GM11168 (cell line): ENCODE measurements at regions not wholly inside any gene's neighbourhood (a gene's known extent, or its start where the extent isn't known, plus 50 kb on each side); places are given as distances from the start of the nearest gene placed in this dataset.

Experiments
- in situ Hi-C: fragments of 300-500 bp; cut with MboI; formaldehyde crosslinking; loops from one replicate; pipeline ENCODE4 v1.12.0; 2022; ENCODE audit warnings: low sequenced_read_pairs; ENCODE audit not compliant: unreplicated experiment

DNA sequence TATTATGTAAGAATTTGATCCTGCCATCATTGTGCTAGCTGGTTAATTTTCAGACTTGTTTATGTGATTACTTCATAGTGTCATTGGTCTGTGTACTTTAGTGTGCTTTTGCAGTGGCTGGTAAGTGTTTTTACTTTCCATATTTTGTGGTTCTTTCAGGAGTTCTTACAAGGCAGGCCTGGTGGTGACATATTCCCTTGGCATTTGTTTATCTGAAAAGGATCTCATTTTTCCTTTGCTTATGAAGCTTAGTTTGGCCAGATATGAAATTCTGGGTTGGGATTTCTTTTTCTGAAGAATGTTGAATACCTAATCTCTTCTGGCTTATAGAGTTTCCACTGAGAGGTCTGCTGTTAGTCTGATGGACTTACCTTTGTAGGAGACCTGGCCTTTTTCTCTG lies 72.8 kb upstream of the MC4R start:
- in situ Hi-C loops: no loop called here

DNA sequence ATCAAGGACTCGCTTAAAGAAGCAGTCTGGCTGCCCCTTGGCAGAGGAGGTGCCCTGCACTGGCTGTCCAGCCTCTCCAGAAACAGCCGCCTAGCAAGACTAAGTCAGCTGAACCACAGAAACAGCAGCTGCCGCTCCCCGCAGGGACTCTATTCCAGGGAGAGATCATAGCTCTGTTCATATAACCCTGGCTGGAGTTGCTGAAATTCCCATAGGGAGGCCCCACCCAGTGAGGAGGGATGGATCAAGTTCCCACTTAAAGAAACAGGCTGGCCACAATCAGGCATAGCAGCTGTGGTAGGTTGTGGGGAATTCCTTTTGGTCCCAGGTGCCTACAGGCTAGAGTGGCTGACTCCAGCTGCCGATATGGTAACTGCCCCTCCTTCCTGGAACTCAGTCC lies 74.2 kb upstream of the MC4R start:
- in situ Hi-C loops: no loop called here

DNA sequence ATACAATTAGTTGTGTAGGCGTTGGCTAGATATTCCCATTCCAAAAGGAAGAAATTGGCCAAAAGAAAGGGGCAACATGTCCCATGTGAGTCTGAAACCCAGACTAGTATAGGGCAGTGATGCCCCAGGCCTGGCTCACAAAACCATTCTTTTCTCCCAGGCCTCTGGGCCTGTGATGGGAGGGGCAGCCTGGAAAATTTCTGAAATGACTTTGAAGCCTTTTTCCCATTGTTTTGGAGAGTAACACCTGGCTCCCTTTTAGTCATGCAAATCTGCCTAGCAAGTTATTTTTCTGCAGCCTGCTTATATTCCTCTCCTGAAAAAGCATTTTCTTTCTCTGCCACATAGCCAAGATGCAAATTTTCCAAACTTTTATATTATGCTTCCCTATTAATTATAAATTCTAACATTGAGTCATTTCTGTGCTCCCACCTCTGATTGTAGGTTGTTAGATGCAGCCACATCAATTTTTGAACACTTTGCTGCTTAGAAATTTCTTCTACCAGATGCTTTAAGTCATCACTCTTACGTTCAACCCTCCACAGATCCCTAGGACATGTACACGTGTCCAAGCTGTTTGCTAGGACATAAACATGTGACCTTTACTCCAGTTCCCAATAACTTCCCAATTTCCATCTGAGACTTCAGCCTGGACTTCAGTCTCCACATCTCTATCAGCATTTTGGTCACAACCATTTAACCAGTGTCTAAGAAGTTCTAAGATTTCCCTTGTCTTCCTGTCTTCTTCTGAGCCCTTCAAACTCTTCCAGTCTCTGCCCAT lies 76.1 kb upstream of the MC4R start:
- in situ Hi-C loops: no loop called here

DNA sequence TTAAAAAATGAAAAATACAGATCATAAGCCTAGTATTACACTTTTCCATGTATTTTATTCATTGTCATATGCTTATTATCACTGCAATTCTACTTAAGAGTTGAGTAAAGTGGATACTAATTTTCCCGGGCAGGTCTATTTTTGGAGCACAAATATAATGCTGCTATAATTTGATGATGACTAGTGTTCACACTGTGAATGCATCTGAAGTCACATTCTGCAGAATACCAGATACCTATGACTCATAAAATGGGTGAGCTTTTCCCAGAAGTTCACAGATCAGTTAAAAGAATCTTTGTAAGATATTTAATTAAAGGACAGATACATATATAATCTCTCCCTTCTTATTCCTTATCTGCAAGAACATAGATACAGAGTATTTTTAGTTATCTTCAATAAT lies 79.8 kb upstream of the MC4R start:
- in situ Hi-C loops: no loop called here

DNA sequence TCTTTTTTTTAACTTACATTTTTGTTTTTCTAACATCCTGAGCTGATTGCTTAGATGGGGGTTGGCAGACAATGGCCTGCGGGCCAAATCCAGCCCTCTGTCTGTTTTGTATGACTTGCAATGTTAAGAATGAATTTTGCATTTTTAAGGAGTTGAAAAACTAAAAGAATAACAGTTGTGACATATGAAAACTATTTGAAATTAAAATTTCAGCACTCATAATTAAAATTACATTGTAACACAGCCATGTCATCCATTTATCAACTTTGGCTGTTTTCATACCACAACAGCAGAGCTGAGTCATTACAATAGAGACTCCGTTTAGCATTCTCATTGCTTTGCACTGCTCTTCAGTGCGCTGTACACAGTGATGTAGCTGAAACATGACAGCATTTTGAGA lies 94.1 kb upstream of the MC4R start:
- in situ Hi-C loops: no loop called here

DNA sequence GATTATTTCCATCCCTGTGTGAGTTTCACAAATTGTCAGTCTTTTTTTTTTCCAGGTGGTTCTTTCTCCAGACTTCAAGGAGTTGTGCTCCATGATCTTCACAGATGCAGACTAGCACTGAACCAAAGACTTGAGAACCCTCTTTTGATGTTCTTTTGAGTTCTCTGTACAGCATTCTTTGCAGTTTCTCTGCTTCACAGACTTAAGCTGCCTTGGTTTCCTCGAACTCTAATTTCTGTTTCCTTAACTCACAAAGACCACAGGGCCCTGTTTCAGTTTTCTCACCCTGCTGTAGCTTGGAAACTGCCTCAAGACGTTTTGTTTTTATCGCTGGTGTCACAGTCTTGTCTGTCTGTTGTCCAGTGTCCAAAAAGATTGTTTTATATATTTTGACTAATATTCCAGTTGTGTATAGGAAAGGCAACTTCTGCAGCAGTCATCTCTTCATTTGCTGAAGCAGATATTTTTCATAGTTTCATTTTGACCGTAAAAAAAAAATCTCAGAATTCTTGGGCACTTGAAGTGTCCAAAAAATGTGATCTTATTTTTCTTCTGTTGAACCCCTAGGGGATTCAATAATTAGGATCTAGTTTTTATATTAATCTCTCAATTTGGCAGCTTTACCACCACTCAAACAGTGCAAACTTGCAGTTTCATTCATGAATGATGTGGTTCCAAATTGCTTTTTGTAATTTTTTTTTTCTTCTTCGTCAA lies 97.0 kb upstream of the MC4R start:
- in situ Hi-C loops: no loop called here

DNA sequence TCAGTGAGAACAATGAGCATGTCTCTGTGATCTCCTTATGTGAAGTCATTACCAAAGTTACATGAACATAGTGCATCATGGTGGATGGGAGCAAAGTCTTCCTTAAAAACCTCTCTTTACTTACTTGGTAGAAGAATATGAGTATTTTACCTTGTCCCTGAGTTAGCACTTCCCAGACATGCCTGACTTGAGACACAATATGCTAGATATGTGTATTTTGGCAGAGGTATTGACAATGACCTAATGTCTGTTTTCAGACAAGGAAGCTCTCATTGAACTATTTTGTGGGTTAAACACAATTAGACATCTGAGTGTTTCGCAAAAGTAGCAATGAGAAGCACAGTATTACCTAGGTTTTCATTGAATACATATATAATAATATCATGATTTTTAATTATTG lies 99.1 kb upstream of the MC4R start:
- in situ Hi-C loops: no loop called here

DNA sequence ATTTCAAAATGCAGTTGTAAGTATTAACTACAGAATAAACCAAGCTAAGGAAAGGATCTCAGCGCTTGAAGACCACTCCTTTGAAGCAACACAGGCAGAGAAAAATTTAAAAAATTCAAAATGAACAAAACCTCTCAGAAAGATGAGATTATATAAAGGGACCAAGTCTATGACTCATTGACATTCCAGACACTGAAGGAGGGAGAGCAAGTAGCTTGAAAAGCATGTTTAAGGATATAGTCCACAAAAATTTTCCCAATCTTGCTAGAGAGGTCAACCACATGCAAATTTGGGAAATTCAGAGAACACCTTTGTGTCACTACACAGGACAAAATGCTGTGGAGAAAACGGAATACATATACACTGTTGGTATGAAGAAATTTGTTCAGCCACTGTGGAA lies 112.6 kb upstream of the MC4R start:
- in situ Hi-C loops: no loop called here

DNA sequence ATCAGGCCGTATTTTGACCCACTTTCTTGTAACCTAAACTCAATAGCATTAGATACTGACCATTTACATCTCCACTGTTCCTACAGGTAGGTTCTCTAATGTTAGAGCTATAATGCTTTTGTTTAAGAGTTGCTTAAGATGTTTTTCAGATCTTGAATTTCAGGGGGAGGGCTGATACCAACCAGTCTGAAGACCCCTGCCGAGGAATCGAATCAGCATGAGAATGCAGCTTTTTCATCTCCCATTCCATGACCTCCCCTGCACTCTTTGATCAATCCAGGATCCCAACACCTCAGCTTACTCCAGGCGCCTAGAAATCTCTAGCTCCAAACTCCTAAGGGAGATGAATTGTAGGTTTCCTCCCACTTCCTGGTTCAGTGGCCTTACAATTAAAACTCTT lies 120.5 kb upstream of the MC4R start:
- in situ Hi-C loops: no loop called here

DNA sequence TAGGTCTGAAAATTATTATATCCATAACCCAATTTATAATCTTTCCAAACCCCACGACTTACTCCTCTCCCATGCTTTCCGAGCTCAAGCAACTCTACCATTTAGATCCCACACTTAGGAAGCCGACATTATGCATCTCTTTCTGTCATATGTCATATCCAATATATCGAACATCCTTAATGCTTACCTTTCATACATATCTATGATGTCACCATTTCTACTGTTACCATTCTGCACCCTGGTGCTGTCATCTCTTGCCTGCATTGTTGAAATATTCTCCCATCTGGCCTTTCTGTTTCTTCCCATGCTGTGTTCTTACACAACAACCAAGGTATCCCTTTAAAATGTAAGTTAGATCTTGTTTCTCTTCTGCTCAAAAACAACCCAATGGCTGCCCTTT lies 127.1 kb upstream of the MC4R start:
- in situ Hi-C loops: no loop called here

DNA sequence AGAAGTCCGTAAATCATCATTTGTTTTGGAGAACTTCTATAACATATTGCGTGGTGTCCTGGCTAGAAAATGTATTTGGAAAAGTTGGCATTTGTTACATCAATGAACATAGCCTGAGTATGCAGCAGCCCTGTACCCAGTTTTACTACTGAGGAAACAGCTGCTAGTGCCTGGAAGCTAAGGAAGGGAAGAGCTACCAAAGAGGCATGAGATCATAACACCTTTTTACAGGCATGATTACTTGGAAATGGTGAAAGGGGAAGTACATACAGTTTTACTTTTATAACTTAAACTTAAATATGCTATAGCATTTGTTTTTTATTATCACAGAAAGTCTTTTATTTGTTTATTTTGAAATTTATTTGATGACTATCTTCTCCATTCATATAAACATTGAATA lies 128.4 kb upstream of the MC4R start:
- in situ Hi-C loops: no loop called here

DNA sequence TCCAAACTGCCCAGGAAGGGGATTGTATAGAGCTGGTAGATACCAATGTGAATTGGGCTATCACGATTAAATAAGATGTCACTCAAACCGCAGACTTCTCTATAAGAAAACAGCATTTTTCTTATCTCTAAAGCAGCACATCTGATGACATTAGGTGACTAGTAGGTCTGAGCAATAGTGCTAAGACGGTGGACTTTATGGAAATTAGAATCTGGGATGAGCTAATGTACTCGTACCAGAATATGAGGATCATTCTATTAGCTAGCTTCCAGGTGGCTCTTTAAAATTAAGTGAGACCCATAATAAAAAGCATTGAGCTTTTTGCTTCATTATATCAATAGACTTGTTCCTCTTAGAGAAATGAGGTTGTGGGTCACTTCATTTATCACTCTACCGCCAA lies 130.0 kb upstream of the MC4R start:
- in situ Hi-C loops: no loop called here

DNA sequence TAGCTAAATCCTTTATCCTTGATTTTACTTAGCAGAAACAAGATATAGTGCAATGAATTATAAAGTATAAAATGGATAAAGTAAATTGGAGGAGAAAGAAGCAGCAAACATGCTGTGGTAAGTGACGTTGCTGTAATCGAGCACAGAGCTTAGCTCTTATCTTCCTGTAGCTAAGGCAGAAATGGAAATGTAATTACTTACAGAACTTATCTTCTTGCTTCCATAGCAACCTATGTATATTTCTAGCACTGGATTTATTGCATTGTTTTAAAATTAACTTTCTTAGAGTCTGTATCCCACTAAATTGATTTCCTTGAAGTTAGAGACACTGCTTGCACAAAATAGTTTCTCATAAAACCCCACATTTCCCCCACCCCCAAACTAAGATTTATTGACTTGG lies 130.6 kb upstream of the MC4R start:
- in situ Hi-C loops: no loop called here

DNA sequence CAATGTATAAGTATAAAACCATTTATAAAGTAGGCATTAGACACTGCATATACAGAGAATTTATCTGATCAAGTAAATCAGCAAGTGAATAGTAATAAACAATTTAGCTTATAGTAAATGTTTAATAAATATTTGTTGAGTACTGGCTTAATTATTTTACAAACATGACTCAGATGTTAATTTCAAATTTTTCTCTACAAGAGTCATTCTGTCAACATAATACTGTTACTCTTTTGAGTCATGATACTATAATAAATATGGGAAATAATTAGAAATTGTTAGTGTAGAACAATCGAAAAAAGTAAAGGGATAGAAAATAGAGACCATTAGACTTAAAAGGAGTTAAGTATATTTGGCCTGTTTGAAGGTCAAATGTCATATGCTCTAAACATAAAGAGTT lies 133.6 kb upstream of the MC4R start:
- in situ Hi-C loops: no loop called here

DNA sequence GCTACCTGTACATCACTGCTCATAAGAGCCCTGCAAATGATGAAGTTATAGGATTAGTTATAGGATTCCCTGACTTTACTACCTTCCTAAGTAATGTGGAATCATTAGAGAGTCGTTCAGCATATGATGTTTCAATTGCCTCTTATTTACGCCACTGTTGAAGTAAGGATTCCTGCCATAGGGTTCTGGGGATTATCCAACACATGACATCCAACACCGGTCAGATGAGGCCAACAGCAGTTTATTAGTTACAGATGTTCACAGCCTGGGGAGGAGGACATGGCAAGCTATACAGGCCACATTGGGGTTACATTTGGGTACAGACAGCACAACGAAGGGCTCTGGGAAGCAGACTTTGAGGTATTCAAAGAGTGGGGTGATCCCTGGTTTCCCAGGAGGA lies 134.1 kb upstream of the MC4R start:
- in situ Hi-C loops: no loop called here

DNA sequence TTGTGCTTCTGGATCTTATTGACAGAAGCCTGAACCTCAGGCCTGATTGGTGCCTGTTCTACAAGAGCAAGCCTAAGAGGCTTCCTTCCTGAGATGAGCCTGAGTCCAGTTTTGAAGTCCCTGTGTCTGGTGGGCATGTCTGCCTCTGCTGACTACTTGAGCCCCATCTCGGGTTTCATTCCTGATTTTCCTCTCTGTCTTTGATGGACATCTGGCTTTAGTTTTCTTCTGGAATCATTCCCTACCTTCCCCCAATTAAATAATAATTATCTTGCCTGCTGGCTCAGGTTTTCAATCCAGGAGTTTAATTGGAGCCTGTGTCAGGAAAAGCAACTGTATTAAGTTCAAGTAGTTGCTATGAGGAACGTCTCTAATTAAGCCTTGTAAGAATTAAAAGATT lies 135.5 kb upstream of the MC4R start:
- in situ Hi-C loops: no loop called here

DNA sequence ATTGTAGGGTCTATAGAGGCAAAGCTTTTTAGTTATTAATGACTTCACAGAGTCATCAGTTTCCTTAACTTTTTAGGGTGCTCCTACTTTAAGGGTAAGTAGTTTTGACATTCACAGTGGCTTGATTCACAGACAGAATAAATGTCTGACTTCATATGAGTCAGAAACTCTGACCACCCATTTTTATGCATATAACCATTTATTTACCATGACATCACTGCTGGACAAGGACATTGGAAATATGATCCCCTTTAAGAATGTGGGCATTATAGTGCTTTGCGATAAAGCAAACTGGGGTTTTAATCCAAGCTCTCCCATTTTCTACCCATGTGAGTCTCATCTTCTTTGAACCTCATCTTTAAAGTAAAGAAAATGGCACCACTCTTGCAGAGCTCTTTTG lies 162.0 kb upstream of the MC4R start:
- in situ Hi-C loops: no loop called here

DNA sequence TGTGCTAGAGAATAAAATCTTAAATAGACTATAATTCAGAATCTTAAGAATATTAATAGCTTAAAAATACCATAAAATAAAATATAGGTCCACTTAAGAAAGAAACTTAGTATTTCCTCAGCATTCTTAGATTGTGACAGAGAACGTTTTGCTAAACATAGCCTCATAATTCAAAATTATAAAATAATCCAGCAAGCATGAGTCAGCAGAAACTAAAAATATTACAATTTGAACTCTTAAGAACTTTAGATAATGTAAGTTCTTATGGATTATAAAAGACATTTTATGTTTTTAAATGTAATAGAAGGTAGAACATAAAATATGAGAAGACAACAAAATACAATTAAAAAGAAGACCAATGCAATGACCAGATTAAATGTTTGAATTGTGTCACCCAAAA lies 164.5 kb upstream of the MC4R start:
- in situ Hi-C loops: no loop called here

DNA sequence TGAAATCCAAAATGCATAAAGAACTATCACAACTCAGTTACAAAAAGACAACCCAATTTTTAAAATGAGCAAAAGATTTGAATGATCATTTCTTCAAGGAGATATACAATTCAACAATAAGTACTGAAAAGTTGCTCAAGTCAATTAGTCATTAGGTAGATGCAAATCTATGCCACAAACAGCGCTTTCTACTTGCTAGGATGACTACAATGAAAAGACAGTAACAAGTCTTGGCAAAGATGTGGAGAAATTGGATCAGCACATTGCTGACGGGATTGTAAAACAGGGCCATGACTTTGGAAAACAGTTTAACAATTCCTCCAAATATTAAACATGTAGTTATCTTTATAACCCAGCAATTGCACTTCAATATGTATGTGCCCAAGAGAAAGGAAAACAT lies 166.3 kb upstream of the MC4R start:
- in situ Hi-C loops: no loop called here

DNA sequence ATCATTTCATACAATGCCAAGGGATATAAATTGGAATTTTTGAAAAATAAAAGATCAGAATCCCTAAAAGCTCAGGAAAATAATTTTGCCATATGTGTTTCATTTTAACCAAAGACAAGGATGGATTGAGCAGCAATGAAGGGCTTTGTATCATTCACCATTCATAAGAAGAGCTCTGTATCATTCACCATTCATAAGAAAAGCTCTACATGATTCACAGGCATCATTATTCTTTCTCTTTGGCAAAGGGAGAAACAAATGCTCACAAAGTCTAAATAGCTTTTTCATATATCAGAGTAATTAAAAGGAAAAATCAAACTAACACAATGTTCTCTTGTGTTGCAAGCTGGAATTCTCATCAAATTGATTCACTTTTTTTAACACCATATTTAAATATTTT lies 169.1 kb upstream of the MC4R start:
- in situ Hi-C loops: loop anchor here (10.0 kb wide), 1 partner anchor 557 kb away; no protein-coding TSS in a partner anchor

DNA sequence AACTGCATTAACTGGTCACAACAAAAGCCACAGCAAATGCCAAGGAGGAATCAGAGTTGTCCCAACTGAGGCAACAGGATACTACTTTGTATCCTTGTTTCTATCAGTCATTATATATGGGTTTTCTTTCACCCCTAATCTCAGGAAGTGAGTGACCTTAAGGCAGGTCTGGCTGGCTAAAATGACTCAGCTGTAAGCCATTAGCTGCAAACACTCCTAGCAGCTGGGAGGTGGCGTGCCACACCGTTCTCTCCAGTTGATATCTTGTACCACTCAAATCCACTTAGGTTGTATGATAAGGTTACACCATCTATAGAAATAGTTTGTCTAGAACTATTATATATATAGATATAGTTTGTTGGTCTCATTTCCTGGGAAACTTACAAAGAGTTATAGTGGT lies 171.1 kb upstream of the MC4R start:
- in situ Hi-C loops: loop anchor here (10.0 kb wide), 1 partner anchor 559 kb away; no protein-coding TSS in a partner anchor
